Neural cell (in vitro differentiated cells): ENCODE measurements at regions not wholly inside any gene's neighbourhood (a gene's known extent, or its start where the extent isn't known, plus 50 kb on each side); places are given as distances from the start of the nearest gene placed in this dataset.

Experiments used
- H2AFZ ChIP-seq: fragments of 200-600, 300-800 bp; sonication (generic), shearing (Covaris generic); 2 replicates; pipeline ENCODE4 v1.6.0; 2014; ENCODE audit warnings: low read depth, mild to moderate bottlenecking, antibody characterized with exemption, low read length, moderate library complexity
- H3F3A ChIP-seq: fragments of 200-600 bp; shearing (Covaris generic); 2 replicates; pipeline ENCODE4 v1.6.1; 2016; ENCODE audit warnings: mild to moderate bottlenecking, moderate library complexity, mixed read lengths, antibody characterized with exemption, low read length; ENCODE audit not compliant: insufficient read depth, poor library complexity, severe bottlenecking
- H3K27ac ChIP-seq: fragments of 200-600, 300-800 bp; sonication (generic), shearing (Covaris generic); 2 replicates; pipeline ENCODE4 v1.5.1; 2014; ENCODE audit warnings: mild to moderate bottlenecking, low read length, moderate library complexity
- H3K27me3 ChIP-seq: fragments of 300-800, 200-600 bp; sonication (generic), shearing (Covaris generic); 2 replicates; pipeline ENCODE4 v1.6.0; 2014; ENCODE audit warnings: mild to moderate bottlenecking, low read depth, low read length, moderate library complexity; ENCODE audit not compliant: insufficient read depth
- H3K36me3 ChIP-seq: fragments of 300-800, 200-600 bp; sonication (generic), shearing (Covaris generic); 2 replicates; pipeline ENCODE4 v1.5.1; 2014; ENCODE audit warnings: mild to moderate bottlenecking, antibody characterized with exemption, low read length, moderate library complexity; ENCODE audit not compliant: insufficient read depth
- H3K4me2 ChIP-seq: fragments of 300-800, 200-600 bp; sonication (generic), shearing (Covaris generic); 2 replicates; pipeline ENCODE4 v1.6.0; 2014; ENCODE audit warnings: mild to moderate bottlenecking, low read length
- H3K4me3 ChIP-seq: fragments of 300-800, 200-600 bp; sonication (generic), shearing (Covaris generic); 2 replicates; pipeline ENCODE4 v1.5.1; 2014; ENCODE audit warnings: mild to moderate bottlenecking, low read length, moderate library complexity
- H3K79me2 ChIP-seq: fragments of 200-600 bp; shearing (Covaris generic); replicated peaks from 2 replicates; pipeline ENCODE4 v1.6.0; 2014; ENCODE audit warnings: mild to moderate bottlenecking, low read length, moderate library complexity; ENCODE audit not compliant: insufficient read depth
- H3K9ac ChIP-seq: fragments of 300-800, 200-600 bp; sonication (generic), shearing (Covaris generic); 2 replicates; pipeline ENCODE4 v1.6.1; 2016; ENCODE audit warnings: mild to moderate bottlenecking, low read length, mixed read lengths
- H3K9me2 ChIP-seq: fragments of 200-600 bp; shearing (Covaris generic); 2 replicates; pipeline ENCODE4 v1.6.1; 2016; ENCODE audit warnings: mild to moderate bottlenecking, low read length, mixed read lengths; ENCODE audit not compliant: insufficient read depth
- H3K9me3 ChIP-seq: fragments of 200-600, 300-800 bp; sonication (generic), shearing (Covaris generic); 2 replicates; pipeline ENCODE4 v1.6.1; 2016; ENCODE audit warnings: mild to moderate bottlenecking, mixed run types, low read length, moderate library complexity, mixed read lengths
- H4K20me1 ChIP-seq: fragments of 200-600 bp; shearing (Covaris generic); 2 replicates; pipeline ENCODE4 v1.6.1; 2016; ENCODE audit warnings: mild to moderate bottlenecking, mixed run types; ENCODE audit not compliant: insufficient read depth
- CTCF ChIP-seq: fragments of 450-650 bp; IDR thresholded peaks from 2 replicates; pipeline ENCODE4 v1.5.1; 2014; ENCODE audit warnings: antibody characterized with exemption, mild to moderate bottlenecking, moderate library complexity; ENCODE audit not compliant: poor library complexity, severe bottlenecking
- EP300 ChIP-seq: fragments of 450-650 bp; conservative IDR thresholded peaks from 2 replicates; pipeline ENCODE4 v1.6.1; 2014; ENCODE audit warnings: antibody characterized with exemption, mild to moderate bottlenecking, moderate library complexity; ENCODE audit not compliant: poor library complexity, severe bottlenecking
- EZH2 ChIP-seq: fragments of 200-600, 300-800 bp; shearing (Covaris generic), sonication (generic); IDR thresholded peaks from 2 replicates; pipeline ENCODE4 v1.6.1; 2014; ENCODE audit warnings: antibody characterized with exemption, low read length, borderline replicate concordance, mild to moderate bottlenecking; ENCODE audit not compliant: insufficient read depth, poor library complexity, severe bottlenecking
- MXI1 ChIP-seq: fragments of 450-650 bp; conservative IDR thresholded peaks from 2 replicates; pipeline ENCODE4 v1.6.1; 2014; ENCODE audit warnings: antibody characterized with exemption, mild to moderate bottlenecking; ENCODE audit not compliant: poor library complexity, severe bottlenecking
- POLR2AphosphoS5 ChIP-seq: IDR thresholded peaks from 2 replicates; pipeline ENCODE4 v1.6.1; 2012
- RAD21 ChIP-seq: fragments of 450-650 bp; conservative IDR thresholded peaks from 2 replicates; pipeline ENCODE4 v1.6.1; 2014; ENCODE audit warnings: antibody characterized with exemption, mild to moderate bottlenecking, moderate library complexity
- REST ChIP-seq: IDR thresholded peaks from 2 replicates; pipeline ENCODE4 v1.6.1; 2012; ENCODE audit warnings: borderline replicate concordance
- SMC3 ChIP-seq: fragments of 450-650 bp; conservative IDR thresholded peaks from 2 replicates; pipeline ENCODE4 v1.6.1; 2014; ENCODE audit warnings: antibody characterized with exemption, mild to moderate bottlenecking, moderate library complexity; ENCODE audit not compliant: poor library complexity
- TAF1 ChIP-seq: IDR thresholded peaks from 2 replicates; pipeline ENCODE4 v1.6.1; 2012; ENCODE audit warnings: low read depth

GRCh38 chr2:176599796-176600485 lies 330.7 kb downstream of the MTX2 start:
- no peaks in the 10 kb centered on the region for H3K27me3 ChIP-seq
- H4K20me1 ChIP-seq: no peaks in the 10 kb centered on the region
- H3K9me2 ChIP-seq: no peaks in the 10 kb centered on the region
- H2AFZ ChIP-seq: no peak overlapping the region
- no peak overlapping the region for H3K27ac ChIP-seq
- no peak overlapping the region for H3K9ac ChIP-seq
- H3F3A ChIP-seq: no peaks in the 10 kb centered on the region
- H3K4me2 ChIP-seq: no peak overlapping the region
- no peaks in the 10 kb centered on the region for H3K36me3 ChIP-seq
- TF ChIP-seq CTCF (no peak), MXI1 (no peak), RAD21 (no peak), EP300 (no peak), TAF1 (no peak), SMC3 (no peak), POLR2AphosphoS5 (no peak), EZH2 (no peak), REST (no peak)
- H3K4me3 ChIP-seq: no peak overlapping the region
- H3K9me3 ChIP-seq: no peaks in the 10 kb centered on the region
- H3K79me2 ChIP-seq: no peaks in the 10 kb centered on the region

- Histone ChIP-seq H3K4me3 (no peak overlapping the region), H3K27ac (no peak overlapping the region), H3K9me2 (no peaks in the 10 kb centered on the region), H2AFZ (no peak overlapping the region), H3K36me3 (no peaks in the 10 kb centered on the region), H4K20me1 (no peaks in the 10 kb centered on the region), H3K9me3 (no peaks in the 10 kb centered on the region), H3F3A (no peaks in the 10 kb centered on the region), H3K4me2 (no peak overlapping the region), H3K9ac (no peak overlapping the region), H3K27me3 (no peaks in the 10 kb centered on the region), H3K79me2 (no peaks in the 10 kb centered on the region)
- TF ChIP-seq CTCF (no peak), TAF1 (no peak), POLR2AphosphoS5 (no peak), REST (no peak), EZH2 (no peak), SMC3 (no peak), RAD21 (no peak), EP300 (no peak), MXI1 (no peak)
Measured at GRCh38 chr2:176601066-176601465, 331.8 kb downstream of the MTX2 start.
